ENCODE measurements at regions not wholly inside any gene's neighbourhood (a gene's known extent, or its start where the extent isn't known, plus 50 kb on each side); places are given as distances from the start of the nearest gene placed in this dataset.

GRCh38 chr5:92588876-92589275 is 992.1 kb downstream of the NR2F1-AS1 start:
- DNase-seq (ENCODE audit: low read depth, low spot score), result no peak
- dilution Hi-C loops (cut with MboI; ENCODE audit: extremely low pct_ligation_motif_present, low sequenced_read_pairs) (no loop called here), intact Hi-C loops (cut with micrococcal nuclease) (no loop called here)
- H3K9me3 ChIP-seq (replicated peaks; ENCODE audit: control insufficient read depth, insufficient read depth, low read length), result no peaks in the 10 kb centered on the region
- no peak overlapping the region for H3K9ac ChIP-seq (replicated peaks; ENCODE audit: extremely low read depth, insufficient read depth, low read length)
- H3K4me3 ChIP-seq (replicated peaks in 1 of 3; ENCODE audit: insufficient read depth in 1 of 3, low read depth in 1 of 3, low read length in 3 of 3), result no peak overlapping the region
- ChIA-PET CTCF (no interaction called here), POLR2A (no interaction called here)
- BruUV-seq (replicated peaks), result no TSS peak
- no peak overlapping the region for H3K4me2 ChIP-seq (ENCODE audit: insufficient read depth, low read length)
- H3K36me3 ChIP-seq (ENCODE audit: control insufficient read depth in 2 of 2, extremely low read depth in 1 of 2, insufficient read depth in 2 of 2, low read length in 2 of 2), result no peaks in the 10 kb centered on the region
- no peak overlapping the region for H3K27ac ChIP-seq (ENCODE audit: insufficient read depth, low read depth, low read length)
- no peak for TF ChIP-seq FOS (IDR thresholded peaks at IDR 0.05; ENCODE audit: borderline replicate concordance, insufficient read depth, low read length)
- TF ChIP-seq CTCF (IDR thresholded peaks at IDR 0.05; ENCODE audit: extremely low read depth in 1 of 2, insufficient read depth in 1 of 2, low read depth in 1 of 2, low read length in 2 of 2), result no peak
- no peak for TF ChIP-seq GATA2 (IDR thresholded peaks at IDR 0.05; ENCODE audit: insufficient read depth, insufficient read length, low read depth, low read length)
- no peaks in the 10 kb centered on the region for H3K79me2 ChIP-seq (ENCODE audit: control insufficient read depth, insufficient read depth, low read length)
- no peaks in the 10 kb centered on the region for H3K9me1 ChIP-seq (replicated peaks; ENCODE audit: control insufficient read depth, extremely low read depth, insufficient read depth, low read length)
- H2AFZ ChIP-seq (ENCODE audit: low read depth, low read length), result no peak overlapping the region
- H3K27me3 ChIP-seq (ENCODE audit: control insufficient read depth in 2 of 2, insufficient read depth in 2 of 2, low read length in 2 of 2), result no peaks in the 10 kb centered on the region
- FAIRE-seq, result no peak
- H4K20me1 ChIP-seq (replicated peaks; ENCODE audit: control insufficient read depth, extremely low read depth, insufficient read depth, low read length), result no peaks in the 10 kb centered on the region
- H3K4me1 ChIP-seq (ENCODE audit: control insufficient read depth, extremely low read depth, insufficient read depth, low read length), result no peaks in the 10 kb centered on the region

- Histone ChIP-seq H3K27ac (ENCODE audit: insufficient read depth, low read depth, low read length) (no peak overlapping the region), H4K20me1 (replicated peaks; ENCODE audit: control insufficient read depth, extremely low read depth, insufficient read depth, low read length) (no peaks in the 10 kb centered on the region), H3K9ac (replicated peaks; ENCODE audit: extremely low read depth, insufficient read depth, low read length) (no peak overlapping the region), H3K36me3 (ENCODE audit: control insufficient read depth in 2 of 2, extremely low read depth in 1 of 2, insufficient read depth in 2 of 2, low read length in 2 of 2) (no peaks in the 10 kb centered on the region), H3K4me1 (ENCODE audit: control insufficient read depth, extremely low read depth, insufficient read depth, low read length) (no peaks in the 10 kb centered on the region), H3K4me3 (replicated peaks in 1 of 3; ENCODE audit: insufficient read depth in 1 of 3, low read depth in 1 of 3, low read length in 3 of 3) (no peak overlapping the region), H3K79me2 (ENCODE audit: control insufficient read depth, insufficient read depth, low read length) (no peaks in the 10 kb centered on the region), H3K9me1 (replicated peaks; ENCODE audit: control insufficient read depth, extremely low read depth, insufficient read depth, low read length) (no peaks in the 10 kb centered on the region), H3K9me3 (replicated peaks; ENCODE audit: control insufficient read depth, insufficient read depth, low read length) (no peaks in the 10 kb centered on the region), H3K27me3 (ENCODE audit: control insufficient read depth in 2 of 2, insufficient read depth in 2 of 2, low read length in 2 of 2) (no peaks in the 10 kb centered on the region), H2AFZ (ENCODE audit: low read depth, low read length) (no peak overlapping the region), H3K4me2 (ENCODE audit: insufficient read depth, low read length) (no peak overlapping the region)
- no peak for DNase-seq (ENCODE audit: low read depth, low spot score)
- FAIRE-seq, result no peak
- POLR2A ChIA-PET, result no interaction called here
- no TSS peak for BruUV-seq (replicated peaks)
- CTCF ChIA-PET, result no interaction called here
- TF ChIP-seq EZH2 (IDR thresholded peaks at IDR 0.05; ENCODE audit: borderline replicate concordance, low read depth, low read length, severe bottlenecking), result no peak
- TF ChIP-seq POLR2AphosphoS5 (IDR thresholded peaks at IDR 0.05; ENCODE audit: insufficient read depth, low read depth, low read length), result no peak
- TF ChIP-seq FOS (IDR thresholded peaks at IDR 0.05; ENCODE audit: borderline replicate concordance, insufficient read depth, low read length), result no peak
- no peak for TF ChIP-seq POLR2A (IDR thresholded peaks at IDR 0.05; ENCODE audit: low read depth, low read length)
- intact Hi-C loops (cut with micrococcal nuclease) (no loop called here), dilution Hi-C loops (cut with MboI; ENCODE audit: extremely low pct_ligation_motif_present, low sequenced_read_pairs) (no loop called here)
Observed at GRCh38 chr5:92581690-92582089, 999.3 kb downstream of the NR2F1-AS1 start.

All from endothelial cell of umbilical vein (primary cell).